Osteocyte (in vitro differentiated cells): ENCODE measurements at regions not wholly inside any gene's neighbourhood (a gene's known extent, or its start where the extent isn't known, plus 50 kb on each side); places are given as distances from the start of the nearest gene placed in this dataset.
"Not testable (repeated sequence)": the region's sequence is repeated elsewhere in the genome, so short reads cannot be mapped to it uniquely, and the experiment has no call there.

Source experiments
- DNase-seq: peaks from one replicate; pipeline ENCODE4 v3.0.0; 2021; ENCODE audit warnings: mixed read lengths; ENCODE audit not compliant: unreplicated experiment; ENCODE audit errors: extremely low spot score
- H3K27ac Mint-ChIP-seq: one replicate; pipeline ENCODE4 v1.8.0; 2021; ENCODE audit warnings: mild to moderate bottlenecking, mixed read lengths; ENCODE audit not compliant: unreplicated experiment
- H3K27me3 Mint-ChIP-seq: one replicate; pipeline ENCODE4 v1.8.0; 2021; ENCODE audit warnings: mixed read lengths; ENCODE audit not compliant: unreplicated experiment
- H3K36me3 Mint-ChIP-seq: one replicate; pipeline ENCODE4 v1.8.0; 2021; ENCODE audit warnings: mixed read lengths; ENCODE audit not compliant: unreplicated experiment
- H3K4me1 Mint-ChIP-seq: one replicate; pipeline ENCODE4 v1.8.0; 2021; ENCODE audit warnings: mixed read lengths; ENCODE audit not compliant: unreplicated experiment
- H3K4me3 Mint-ChIP-seq: one replicate; pipeline ENCODE4 v1.8.0; 2021; ENCODE audit warnings: mild to moderate bottlenecking, moderate library complexity, mixed read lengths; ENCODE audit not compliant: unreplicated experiment
- H3K9me3 Mint-ChIP-seq: one replicate; pipeline ENCODE4 v1.8.0; 2021; ENCODE audit warnings: mixed read lengths; ENCODE audit not compliant: unreplicated experiment
- CTCF ChIP-seq: fragments of 200-600 bp; sonication (generic); IDR thresholded peaks from 2 replicates; pipeline ENCODE4 v1.5.0; 2021; ENCODE audit warnings: antibody characterized with exemption, mild to moderate bottlenecking, moderate library complexity

- Mint-ChIP-seq H3K9me3 (no peaks in the 10 kb centered on the region), H3K36me3 (no peaks in the 10 kb centered on the region), H3K27ac (no peak overlapping the region), H3K4me1 (peaks cover 8% of the 10 kb centered on the region), H3K4me3 (no peak overlapping the region), H3K27me3 (peaks cover 3% of the 10 kb centered on the region)
- DNase-seq = no peak
- peak; percentile 78 for TF ChIP-seq CTCF
These were observed 1795.7 kb upstream of the PIK3C3 start for GRCh38 chr18:40159141-40160017.

- Mint-ChIP-seq H3K9me3 (no peaks in the 10 kb centered on the region), H3K4me3 (no peak overlapping the region), H3K36me3 (no peaks in the 10 kb centered on the region), H3K27ac (no peak overlapping the region), H3K4me1 (peaks cover 8% of the 10 kb centered on the region), H3K27me3 (no peaks in the 10 kb centered on the region)
- TF ChIP-seq CTCF = no peak
- DNase-seq = no peak
These were observed 1797.9 kb upstream of the PIK3C3 start for GRCh38 chr18:40157120-40157519.

GRCh38 chr18:40152859-40153258 lies 1802.2 kb upstream of the PIK3C3 start:
- no peak for DNase-seq
- no peaks in the 10 kb centered on the region for H3K27me3 Mint-ChIP-seq

GRCh38 chr18:40148960-40149359 lies 1806.1 kb upstream of the PIK3C3 start:
- Mint-ChIP-seq H3K27me3 (no peaks in the 10 kb centered on the region), H3K27ac (no peak overlapping the region), H3K4me3 (no peak overlapping the region), H3K36me3 (no peaks in the 10 kb centered on the region), H3K9me3 (no peaks in the 10 kb centered on the region), H3K4me1 (no peaks in the 10 kb centered on the region)
- no peak for TF ChIP-seq CTCF
- no peak for DNase-seq

More at GRCh38 chr18:40152859-40153258, 1802.2 kb upstream of the PIK3C3 start:
- Mint-ChIP-seq H3K36me3 (no peaks in the 10 kb centered on the region), H3K27ac (no peak overlapping the region), H3K4me3 (no peak overlapping the region), H3K4me1 (no peaks in the 10 kb centered on the region), H3K9me3 (no peaks in the 10 kb centered on the region)
- no peak for TF ChIP-seq CTCF

- H3K27ac Mint-ChIP-seq = no peak overlapping the region
- H3K9me3 Mint-ChIP-seq = peaks cover 4% of the 10 kb centered on the region
- no peaks in the 10 kb centered on the region for H3K4me1 Mint-ChIP-seq
- H3K4me3 Mint-ChIP-seq = no peak overlapping the region
- no peak for DNase-seq
- TF ChIP-seq CTCF = no peak
- H3K27me3 Mint-ChIP-seq = no peaks in the 10 kb centered on the region
- no peaks in the 10 kb centered on the region for H3K36me3 Mint-ChIP-seq
These were observed 1821.8 kb upstream of the PIK3C3 start for GRCh38 chr18:40133253-40133652.

- H3K4me1 Mint-ChIP-seq, H3K9me3 Mint-ChIP-seq, DNase-seq, H3K4me3 Mint-ChIP-seq, H3K27ac Mint-ChIP-seq, H3K36me3 Mint-ChIP-seq, H3K27me3 Mint-ChIP-seq: not testable (repeated sequence)
These were observed 1822.6 kb upstream of the PIK3C3 start for GRCh38 chr18:40132438-40132837.
